GM18870 (cell line): ENCODE measurements at regions not wholly inside any gene's neighbourhood (a gene's known extent, or its start where the extent isn't known, plus 50 kb on each side); places are given as distances from the start of the nearest gene placed in this dataset.
"Not testable (repeated sequence)": the region's sequence is repeated elsewhere in the genome, so short reads cannot be mapped to it uniquely, and the experiment has no call there.

Experiments used
- ATAC-seq: cut with Tn5 transposase; IDR thresholded peaks from one replicate; pipeline ENCODE4 v1.9.1; 2021; ENCODE audit warnings: moderate library complexity; ENCODE audit not compliant: unreplicated experiment

- no peak for ATAC-seq
Measured at GRCh38 chr11:106551744-106552673, 466.3 kb downstream of the GUCY1A2 start.

DNA sequence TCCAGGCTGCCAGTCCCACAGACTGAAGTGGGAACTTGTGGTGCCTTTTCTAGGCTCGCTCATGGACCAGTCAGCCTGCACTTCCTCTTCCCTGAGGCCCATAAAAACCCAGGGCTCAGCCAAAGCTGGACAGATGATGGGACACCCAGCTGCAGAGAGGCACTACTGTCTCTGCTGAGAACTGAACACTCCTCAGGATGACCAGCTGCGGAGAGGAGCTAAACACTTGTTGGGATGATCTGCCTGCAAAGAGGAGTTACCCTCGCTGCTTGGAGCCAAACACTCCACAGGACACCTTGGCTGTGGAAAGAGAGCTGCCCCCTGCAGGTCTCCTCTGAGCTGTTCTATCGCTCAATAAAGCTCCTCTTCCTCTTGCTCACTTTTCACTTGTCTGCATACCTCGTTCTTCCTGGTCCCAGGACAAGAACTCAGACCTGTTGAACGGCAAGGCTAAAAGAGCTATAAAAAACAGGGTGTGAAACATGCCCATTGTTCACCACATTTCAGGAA, 465.5 kb downstream of the GUCY1A2 start:
- ATAC-seq = no peak

- no peak for ATAC-seq
Measured at GRCh38 chr11:106553304-106553703, 465.0 kb downstream of the GUCY1A2 start.

GRCh38 chr11:106555566-106556250, 462.6 kb downstream of the GUCY1A2 start:
- ATAC-seq = not testable (repeated sequence)

DNA sequence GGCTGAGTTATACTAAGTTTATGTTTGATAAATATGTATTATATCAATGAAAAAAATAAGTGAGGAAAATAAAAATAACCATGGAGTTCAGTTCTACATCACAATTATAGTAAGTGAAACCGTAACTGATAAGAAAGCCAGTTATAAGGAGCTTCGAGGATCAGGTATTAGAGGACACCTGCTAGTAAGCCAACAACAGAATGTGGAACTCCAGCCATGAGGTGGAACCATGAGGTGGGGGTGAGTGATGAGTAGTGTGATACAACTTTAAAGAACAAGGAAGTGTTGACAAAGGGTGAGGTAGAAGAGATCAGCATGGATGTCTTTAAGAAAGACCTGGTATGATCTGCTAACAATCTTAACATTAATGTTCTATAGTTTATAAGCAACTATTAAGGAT, 452.9 kb downstream of the GUCY1A2 start:
- no peak for ATAC-seq

DNA sequence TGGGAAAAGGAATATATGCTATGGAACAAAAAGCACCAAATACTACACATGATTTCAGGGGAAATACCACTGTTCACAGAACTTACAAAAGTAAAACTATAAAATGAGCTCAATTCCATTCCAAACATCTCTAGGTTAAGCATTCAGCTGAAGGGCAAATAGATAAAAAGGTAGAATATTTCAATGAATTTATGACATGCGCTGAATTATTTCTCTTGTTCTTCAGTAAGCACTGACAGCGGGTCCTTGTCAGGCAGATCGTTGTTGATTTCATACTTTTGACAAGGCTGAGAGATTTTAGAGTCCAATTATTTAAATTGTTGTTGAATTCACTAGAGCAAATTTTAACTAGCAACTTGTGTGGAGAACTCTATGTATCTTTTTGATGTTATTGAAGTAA, 449.6 kb downstream of the GUCY1A2 start:
- no peak for ATAC-seq

- not testable (repeated sequence) for ATAC-seq
Measured at GRCh38 chr11:106577384-106577783, 440.9 kb downstream of the GUCY1A2 start.

GRCh38 chr11:106581399-106581798, 436.9 kb downstream of the GUCY1A2 start:
- no peak for ATAC-seq

DNA sequence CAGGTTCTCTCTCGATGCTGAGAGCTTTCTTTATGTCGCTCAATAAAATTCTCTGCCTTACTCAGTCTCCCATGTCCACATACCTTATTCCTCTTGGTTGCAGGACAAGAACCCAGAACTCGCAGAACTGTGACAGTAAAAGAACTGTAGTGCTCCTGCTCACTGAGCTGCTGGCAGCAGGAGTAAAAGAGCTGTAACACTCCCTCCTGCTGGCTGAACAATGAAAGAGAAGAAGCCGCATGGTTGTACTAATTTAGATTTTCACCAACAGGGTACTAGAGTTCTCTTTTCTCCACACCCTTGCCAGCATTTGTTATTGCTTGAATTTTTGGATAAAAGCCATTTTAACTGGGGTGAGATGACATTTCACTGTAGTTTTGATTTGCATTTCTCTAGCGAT, 433.2 kb downstream of the GUCY1A2 start:
- ATAC-seq = no peak

- ATAC-seq = no peak
Measured at GRCh38 chr11:106594751-106595351, 423.4 kb downstream of the GUCY1A2 start.

DNA sequence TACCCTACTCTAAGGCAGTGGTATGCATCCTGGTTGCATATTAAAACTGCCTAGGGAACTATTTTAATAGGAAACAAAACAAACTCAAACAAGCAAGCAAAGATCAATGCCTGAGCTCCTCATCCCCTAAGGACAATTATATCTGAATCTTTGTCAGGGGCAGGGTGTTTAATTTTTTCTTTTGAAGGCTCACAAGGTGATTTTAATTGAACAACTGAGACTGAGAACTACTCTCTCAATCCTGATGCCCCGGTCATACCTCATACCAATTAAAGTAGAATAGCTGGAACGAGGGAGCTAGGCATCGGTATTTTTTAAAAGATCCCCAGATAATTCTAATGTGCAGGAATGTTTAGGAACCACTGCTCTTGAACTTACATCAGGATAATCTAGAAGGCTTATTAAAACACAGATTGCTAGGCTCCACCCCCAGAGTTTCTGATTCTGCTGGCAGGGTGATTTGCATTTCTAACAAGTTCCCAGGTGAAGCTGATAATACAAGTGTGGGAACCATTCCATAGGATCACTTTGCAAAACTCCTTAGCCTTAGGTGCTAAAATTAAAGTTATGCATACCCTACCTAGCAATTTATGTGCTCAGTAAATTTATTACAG, 416.5 kb downstream of the GUCY1A2 start:
- ATAC-seq = no peak

- no peak for ATAC-seq
Measured at GRCh38 chr11:106608677-106609076, 409.6 kb downstream of the GUCY1A2 start.

DNA sequence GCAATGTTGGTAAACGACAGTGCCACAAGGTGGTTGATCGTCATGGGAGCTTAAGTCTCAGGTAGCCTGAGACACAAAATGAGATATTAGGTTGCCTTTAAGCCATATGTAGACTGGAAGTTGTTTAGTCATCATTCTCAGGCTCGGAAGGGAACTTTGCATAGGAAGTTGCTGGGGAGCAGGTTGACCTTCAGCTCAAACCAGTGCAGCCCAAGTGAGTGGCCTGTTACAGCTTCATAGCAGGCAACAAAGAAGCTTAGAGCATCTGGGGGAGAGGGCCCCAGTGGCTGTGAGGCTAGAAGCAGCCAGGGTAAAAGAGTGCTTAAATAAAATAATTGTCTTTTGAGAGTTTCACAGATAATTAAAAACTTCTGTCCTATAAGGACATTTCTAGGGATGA, 404.0 kb downstream of the GUCY1A2 start:
- ATAC-seq = no peak

DNA sequence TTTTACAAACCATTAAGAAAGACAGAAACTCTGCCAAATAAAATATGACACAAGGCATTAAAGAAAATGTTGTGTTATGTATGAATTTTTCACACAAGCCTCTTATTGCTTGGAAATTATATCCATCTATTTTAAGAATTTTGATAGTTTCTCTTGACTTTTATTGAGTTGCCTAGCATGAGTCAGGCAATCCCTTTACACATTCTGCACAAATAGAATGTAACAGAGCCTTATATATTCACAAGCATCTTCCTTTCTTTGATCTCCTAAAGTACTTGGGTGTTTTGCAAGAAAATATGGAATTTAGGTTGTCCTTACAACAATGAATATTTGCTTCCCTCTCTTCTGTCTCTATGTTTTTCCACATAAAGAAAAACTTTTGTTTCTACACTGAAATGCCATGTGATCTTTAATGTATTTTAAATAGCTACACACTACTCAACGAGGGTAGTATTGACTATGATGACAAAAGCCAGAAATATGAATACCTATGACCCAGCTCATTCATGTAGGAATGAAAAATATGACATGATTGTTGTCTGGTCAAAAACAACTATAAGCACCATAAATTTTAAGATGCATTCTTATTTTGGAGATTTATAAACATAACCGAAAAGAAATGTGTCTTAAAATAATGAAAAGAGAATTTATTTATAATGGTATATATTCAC, 398.8 kb downstream of the GUCY1A2 start:
- no peak for ATAC-seq

- no peak for ATAC-seq
Measured at GRCh38 chr11:106621484-106621883, 396.8 kb downstream of the GUCY1A2 start.
